ENCODE measurements at regions not wholly inside any gene's neighbourhood (a gene's known extent, or its start where the extent isn't known, plus 50 kb on each side); places are given as distances from the start of the nearest gene placed in this dataset.

DNA sequence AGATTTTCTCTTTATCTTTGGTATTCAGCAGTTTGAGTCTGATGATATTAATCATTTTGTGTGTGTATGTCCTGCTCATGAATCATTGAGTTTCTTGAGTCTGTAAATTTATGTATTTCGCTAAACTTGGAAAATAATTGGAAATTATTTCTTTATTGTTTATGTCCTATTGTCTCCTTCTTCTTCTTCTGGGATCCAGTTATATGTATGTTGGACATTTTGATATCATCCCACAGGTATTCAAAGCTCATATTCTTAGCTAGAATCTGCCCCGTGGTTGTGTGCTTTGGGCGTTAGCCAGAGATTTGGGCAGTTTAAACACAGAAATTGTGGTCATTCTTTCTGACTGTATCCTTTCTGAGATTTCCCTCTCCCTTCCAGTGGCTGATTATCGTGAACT lies 243.0 kb upstream of the SPRED2 start:
- H3K4me1 ChIP-seq (ENCODE audit: insufficient read depth, poor library complexity, severe bottlenecking) = no peaks in the 10 kb centered on the region
- no peak overlapping the region for H3K27ac ChIP-seq (ENCODE audit: poor library complexity, severe bottlenecking)
- no peaks in the 10 kb centered on the region for H3K27me3 ChIP-seq (ENCODE audit: insufficient read depth, poor library complexity, severe bottlenecking)
- H3K9me3 ChIP-seq (ENCODE audit: severe bottlenecking) = peaks cover 1% of the 10 kb centered on the region
- TF ChIP-seq, protein P1, sequence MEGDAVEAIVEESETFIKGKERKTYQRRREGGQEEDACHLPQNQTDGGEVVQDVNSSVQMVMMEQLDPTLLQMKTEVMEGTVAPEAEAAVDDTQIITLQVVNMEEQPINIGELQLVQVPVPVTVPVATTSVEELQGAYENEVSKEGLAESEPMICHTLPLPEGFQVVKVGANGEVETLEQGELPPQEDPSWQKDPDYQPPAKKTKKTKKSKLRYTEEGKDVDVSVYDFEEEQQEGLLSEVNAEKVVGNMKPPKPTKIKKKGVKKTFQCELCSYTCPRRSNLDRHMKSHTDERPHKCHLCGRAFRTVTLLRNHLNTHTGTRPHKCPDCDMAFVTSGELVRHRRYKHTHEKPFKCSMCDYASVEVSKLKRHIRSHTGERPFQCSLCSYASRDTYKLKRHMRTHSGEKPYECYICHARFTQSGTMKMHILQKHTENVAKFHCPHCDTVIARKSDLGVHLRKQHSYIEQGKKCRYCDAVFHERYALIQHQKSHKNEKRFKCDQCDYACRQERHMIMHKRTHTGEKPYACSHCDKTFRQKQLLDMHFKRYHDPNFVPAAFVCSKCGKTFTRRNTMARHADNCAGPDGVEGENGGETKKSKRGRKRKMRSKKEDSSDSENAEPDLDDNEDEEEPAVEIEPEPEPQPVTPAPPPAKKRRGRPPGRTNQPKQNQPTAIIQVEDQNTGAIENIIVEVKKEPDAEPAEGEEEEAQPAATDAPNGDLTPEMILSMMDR (IDR thresholded peaks at IDR 0.05; ENCODE audit: poor library complexity, severe bottlenecking) = no peak
- ATAC-seq (ENCODE audit: low read depth) = no peak
- H3K36me3 ChIP-seq (ENCODE audit: low read depth) = no peaks in the 10 kb centered on the region
- DNase-seq (ENCODE audit: low spot score) = no peak
- H3K4me3 ChIP-seq (ENCODE audit: severe bottlenecking) = no peak overlapping the region

DNA sequence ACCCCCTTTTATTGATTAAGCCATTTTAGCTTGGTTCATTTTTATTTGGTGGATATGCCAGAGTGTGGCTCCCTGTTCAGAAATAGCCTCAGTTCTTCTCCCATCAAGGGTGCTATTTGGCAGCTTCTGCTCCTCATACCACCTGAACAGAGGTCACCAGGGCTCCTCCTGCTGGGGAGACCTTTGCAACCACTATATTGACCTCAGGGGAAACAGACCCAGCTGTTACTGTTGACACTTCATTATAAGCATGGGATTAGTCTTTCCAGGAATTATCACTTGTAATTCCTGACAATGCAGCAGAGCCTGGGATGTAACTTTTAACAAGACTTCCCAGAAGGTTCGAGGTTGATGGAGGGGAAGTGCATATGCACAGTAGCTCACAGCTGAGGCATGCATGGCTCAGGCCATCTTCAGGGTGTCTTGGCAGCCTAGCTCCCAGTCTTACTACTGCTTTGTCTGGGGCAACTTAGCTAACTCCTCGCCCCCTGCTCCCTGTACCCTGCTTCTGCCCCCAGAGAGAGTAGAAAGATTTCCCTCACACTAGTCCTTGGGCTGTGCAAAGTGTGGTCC lies 239.4 kb upstream of the SPRED2 start:
- DNase-seq (ENCODE audit: low spot score) = no peak
- H3K4me1 ChIP-seq (ENCODE audit: insufficient read depth, poor library complexity, severe bottlenecking) = no peaks in the 10 kb centered on the region
- H3K9me3 ChIP-seq (ENCODE audit: severe bottlenecking) = peaks cover 1% of the 10 kb centered on the region
- no peak for ATAC-seq (ENCODE audit: low read depth)
- H3K27ac ChIP-seq (ENCODE audit: poor library complexity, severe bottlenecking) = no peak overlapping the region
- H3K27me3 ChIP-seq (ENCODE audit: insufficient read depth, poor library complexity, severe bottlenecking) = no peaks in the 10 kb centered on the region
- no peaks in the 10 kb centered on the region for H3K36me3 ChIP-seq (ENCODE audit: low read depth)
- no peak overlapping the region for H3K4me3 ChIP-seq (ENCODE audit: severe bottlenecking)
- TF ChIP-seq, protein P1 (IDR thresholded peaks at IDR 0.05; ENCODE audit: poor library complexity, severe bottlenecking) = no peak

DNA sequence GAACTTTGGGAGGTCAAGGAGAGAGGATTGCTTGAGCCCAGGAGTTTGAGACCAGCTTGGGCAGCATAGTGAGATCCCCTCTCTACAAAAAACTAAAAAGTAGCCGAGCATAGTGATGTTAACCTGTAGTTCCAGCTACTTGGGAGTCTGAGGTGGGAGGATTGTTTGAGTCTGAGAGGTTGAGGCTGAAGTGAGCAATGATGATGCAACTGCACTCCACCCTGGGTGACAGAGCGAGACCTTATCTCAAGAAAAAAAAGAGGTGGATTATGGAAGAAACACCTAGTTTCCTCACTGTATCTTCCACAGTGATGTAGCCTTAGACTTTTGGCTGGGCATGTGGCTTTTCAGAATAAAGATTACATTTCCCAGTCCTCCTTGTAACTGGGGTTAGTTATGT lies 237.2 kb upstream of the SPRED2 start:
- TF ChIP-seq, protein P1 (IDR thresholded peaks at IDR 0.05; ENCODE audit: poor library complexity, severe bottlenecking) = no peak
- Histone ChIP-seq H3K4me1 (ENCODE audit: insufficient read depth, poor library complexity, severe bottlenecking) (peaks cover 4% of the 10 kb centered on the region), H3K4me3 (ENCODE audit: severe bottlenecking) (no peak overlapping the region), H3K27ac (ENCODE audit: poor library complexity, severe bottlenecking) (no peak overlapping the region), H3K36me3 (ENCODE audit: low read depth) (no peaks in the 10 kb centered on the region), H3K27me3 (ENCODE audit: insufficient read depth, poor library complexity, severe bottlenecking) (no peaks in the 10 kb centered on the region), H3K9me3 (ENCODE audit: severe bottlenecking) (no peaks in the 10 kb centered on the region)
- ATAC-seq (ENCODE audit: low read depth) (no peak), DNase-seq (ENCODE audit: low spot score) (no peak)

DNA sequence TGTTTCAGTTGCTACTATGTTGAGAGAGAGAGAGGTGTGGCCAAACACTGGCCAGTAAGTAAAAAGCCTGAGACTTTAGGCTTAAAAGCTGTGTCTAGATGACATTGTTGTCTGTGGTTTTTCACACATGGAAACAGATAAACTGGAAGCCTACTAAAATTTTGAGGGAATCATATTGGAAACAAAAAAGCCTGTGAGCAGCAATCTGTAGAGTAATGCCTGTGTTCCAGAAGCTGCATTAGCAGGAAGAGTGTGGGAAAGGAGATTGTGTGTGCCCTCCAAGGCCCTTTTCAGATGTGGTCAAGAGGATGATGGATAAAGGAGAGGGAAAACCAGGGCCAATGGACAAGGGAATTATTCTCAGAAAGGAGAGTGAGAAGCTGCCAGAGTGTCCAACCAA lies 236.3 kb upstream of the SPRED2 start:
- TF ChIP-seq, protein P1 (IDR thresholded peaks at IDR 0.05; ENCODE audit: poor library complexity, severe bottlenecking) = no peak

DNA sequence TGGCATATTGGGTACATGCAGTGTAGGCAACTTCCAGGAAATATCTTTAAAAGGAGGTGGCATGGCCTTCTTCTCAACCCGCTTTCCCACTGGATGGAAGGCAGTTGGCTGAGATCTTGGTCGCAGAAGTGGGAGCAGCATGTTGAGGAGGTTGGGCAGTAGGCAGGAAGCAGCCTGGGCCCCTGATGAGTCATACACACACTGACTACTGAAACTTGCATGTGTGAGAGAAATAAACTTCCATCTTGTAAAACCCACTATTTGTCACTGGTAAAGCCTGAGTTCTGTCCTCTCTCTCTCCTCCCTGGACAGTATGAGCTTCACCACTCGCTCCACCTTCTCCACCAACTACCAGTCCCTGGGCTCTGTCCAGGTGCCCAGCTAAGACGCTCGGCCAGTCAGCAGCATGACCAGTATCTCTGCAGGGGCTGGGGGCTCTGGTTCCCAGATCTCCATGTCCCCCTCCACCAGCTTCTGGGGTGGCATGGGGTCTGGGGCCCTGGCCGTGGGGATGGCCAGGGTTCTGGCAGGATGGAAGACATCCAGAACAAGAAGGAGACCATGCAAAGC lies 233.8 kb upstream of the SPRED2 start:
- Histone ChIP-seq H3K27me3 (ENCODE audit: insufficient read depth, poor library complexity, severe bottlenecking) (no peaks in the 10 kb centered on the region), H3K27ac (ENCODE audit: poor library complexity, severe bottlenecking) (no peak overlapping the region), H3K4me3 (ENCODE audit: severe bottlenecking) (no peak overlapping the region), H3K4me1 (ENCODE audit: insufficient read depth, poor library complexity, severe bottlenecking) (peaks cover 21% of the 10 kb centered on the region), H3K36me3 (ENCODE audit: low read depth) (no peaks in the 10 kb centered on the region), H3K9me3 (ENCODE audit: severe bottlenecking) (no peaks in the 10 kb centered on the region)
- TF ChIP-seq, protein P1 (IDR thresholded peaks at IDR 0.05; ENCODE audit: poor library complexity, severe bottlenecking) = no peak
- DNase-seq (ENCODE audit: low spot score) (no peak), ATAC-seq (ENCODE audit: low read depth) (no peak)

More for the DNA sequence above, 236.3 kb upstream of the SPRED2 start:
- Histone ChIP-seq H3K36me3 (ENCODE audit: low read depth) (no peaks in the 10 kb centered on the region), H3K4me1 (ENCODE audit: insufficient read depth, poor library complexity, severe bottlenecking) (peaks cover 4% of the 10 kb centered on the region), H3K9me3 (ENCODE audit: severe bottlenecking) (no peaks in the 10 kb centered on the region), H3K27me3 (ENCODE audit: insufficient read depth, poor library complexity, severe bottlenecking) (no peaks in the 10 kb centered on the region), H3K4me3 (ENCODE audit: severe bottlenecking) (no peak overlapping the region), H3K27ac (ENCODE audit: poor library complexity, severe bottlenecking) (no peak overlapping the region)
- no peak for ATAC-seq (ENCODE audit: low read depth)
- DNase-seq (ENCODE audit: low spot score) = no peak

All from RWPE2 (cell line).